ENCODE measurements at regions not wholly inside any gene's neighbourhood (a gene's known extent, or its start where the extent isn't known, plus 50 kb on each side); places are given as distances from the start of the nearest gene placed in this dataset.

DNA sequence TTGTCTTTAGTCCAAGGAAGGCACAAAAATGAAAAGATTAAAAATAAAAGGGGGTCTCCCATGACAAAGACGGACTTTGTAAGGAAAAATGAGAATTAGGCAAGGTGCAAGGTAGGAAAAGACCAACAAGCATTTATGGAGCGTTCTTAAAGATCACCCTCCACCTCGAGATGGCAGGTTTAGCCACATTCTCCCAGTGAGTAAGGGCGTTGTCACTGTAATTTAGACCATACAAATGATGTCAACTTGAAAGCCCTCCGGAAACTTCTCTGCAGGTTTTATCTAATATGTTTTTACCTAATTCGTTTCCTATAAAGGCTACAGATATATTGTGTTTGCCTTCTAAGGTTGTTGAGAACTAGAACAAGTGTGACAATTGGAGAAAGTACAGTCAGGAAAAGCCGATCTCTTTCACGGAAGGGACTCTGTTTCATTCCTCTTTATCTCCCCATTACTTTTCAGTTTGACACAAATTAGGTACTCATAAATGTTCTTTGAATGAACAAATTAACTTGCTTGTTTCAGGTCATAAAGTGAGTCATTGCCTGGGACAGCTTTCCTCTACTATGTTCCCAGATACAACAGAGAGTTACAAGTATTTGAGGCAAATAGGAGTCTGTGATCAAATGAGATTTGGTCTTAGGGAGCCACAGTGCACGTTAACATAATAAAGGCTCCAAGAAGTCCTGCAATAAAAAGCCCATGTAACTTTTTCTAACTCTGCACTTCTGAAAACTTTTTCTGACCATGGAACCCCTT lies 102.6 kb upstream of the HABP2 start:
- H3K27me3 Mint-ChIP-seq = peaks cover 6 to 28% (median 12%) of the 10 kb centered on the region in 5 donors
- DNase-seq (no peak), ATAC-seq (no peak)
- H3K4me1 Mint-ChIP-seq = peaks cover 0 to 2% (median 0%) of the 10 kb centered on the region in 4 donors
- no peak overlapping the region for H3K27ac Mint-ChIP-seq
- POLR2A ChIA-PET = no interaction called here
- no peak overlapping the region for H3K4me3 Mint-ChIP-seq
- H3K9me3 Mint-ChIP-seq = no peaks in the 10 kb centered on the region
- H3K36me3 Mint-ChIP-seq = no peaks in the 10 kb centered on the region

DNA sequence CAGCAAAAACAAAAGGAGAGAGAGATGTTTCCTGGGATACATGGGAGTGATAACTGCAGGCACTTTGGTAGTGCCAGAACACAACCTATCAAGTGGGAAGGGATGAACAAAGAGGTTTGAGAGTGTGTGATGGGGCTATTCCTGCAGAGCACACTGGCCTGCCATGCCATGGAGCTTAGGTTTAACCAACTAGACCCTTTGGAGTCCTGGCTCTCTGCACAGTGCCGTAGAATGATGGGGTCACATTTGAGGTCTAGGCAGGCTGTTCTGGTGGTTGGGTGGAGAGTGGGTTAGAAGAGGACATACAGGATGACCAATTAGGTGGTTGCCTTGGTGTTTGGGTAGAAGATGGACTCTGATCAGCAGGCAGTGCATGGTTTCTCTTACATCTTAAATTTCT lies 101.9 kb upstream of the HABP2 start:
- Mint-ChIP-seq H3K36me3 (no peaks in the 10 kb centered on the region), H3K4me3 (no peak overlapping the region), H3K27me3 (peaks cover 6 to 28% (median 12%) of the 10 kb centered on the region in 5 donors), H3K27ac (no peak overlapping the region), H3K4me1 (no peaks in the 10 kb centered on the region), H3K9me3 (no peaks in the 10 kb centered on the region)
- ATAC-seq = no peak
- POLR2A ChIA-PET = no interaction called here
- DNase-seq = no peak

GRCh38 chr10:113452146-113452845 lies 100.6 kb upstream of the HABP2 start:
- POLR2A ChIA-PET = no interaction called here
- no peaks in the 10 kb centered on the region for H3K4me1 Mint-ChIP-seq
- no peaks in the 10 kb centered on the region for H3K9me3 Mint-ChIP-seq
- no peak for ATAC-seq
- H3K36me3 Mint-ChIP-seq = no peaks in the 10 kb centered on the region
- peaks cover 6 to 28% (median 15%) of the 10 kb centered on the region in 5 donors for H3K27me3 Mint-ChIP-seq
- no peak for DNase-seq
- H3K27ac Mint-ChIP-seq = no peak overlapping the region
- H3K4me3 Mint-ChIP-seq = no peak overlapping the region

GRCh38 chr10:113453351-113453750 lies 99.5 kb upstream of the HABP2 start:
- no peaks in the 10 kb centered on the region for H3K9me3 Mint-ChIP-seq
- no peak for DNase-seq
- no peak overlapping the region for H3K4me3 Mint-ChIP-seq
- peaks cover 7 to 31% (median 19%) of the 10 kb centered on the region in 5 donors for H3K27me3 Mint-ChIP-seq
- ATAC-seq = no peak
- H3K36me3 Mint-ChIP-seq = no peaks in the 10 kb centered on the region
- POLR2A ChIA-PET = no interaction called here
- H3K4me1 Mint-ChIP-seq = no peaks in the 10 kb centered on the region
- H3K27ac Mint-ChIP-seq = no peak overlapping the region

DNA sequence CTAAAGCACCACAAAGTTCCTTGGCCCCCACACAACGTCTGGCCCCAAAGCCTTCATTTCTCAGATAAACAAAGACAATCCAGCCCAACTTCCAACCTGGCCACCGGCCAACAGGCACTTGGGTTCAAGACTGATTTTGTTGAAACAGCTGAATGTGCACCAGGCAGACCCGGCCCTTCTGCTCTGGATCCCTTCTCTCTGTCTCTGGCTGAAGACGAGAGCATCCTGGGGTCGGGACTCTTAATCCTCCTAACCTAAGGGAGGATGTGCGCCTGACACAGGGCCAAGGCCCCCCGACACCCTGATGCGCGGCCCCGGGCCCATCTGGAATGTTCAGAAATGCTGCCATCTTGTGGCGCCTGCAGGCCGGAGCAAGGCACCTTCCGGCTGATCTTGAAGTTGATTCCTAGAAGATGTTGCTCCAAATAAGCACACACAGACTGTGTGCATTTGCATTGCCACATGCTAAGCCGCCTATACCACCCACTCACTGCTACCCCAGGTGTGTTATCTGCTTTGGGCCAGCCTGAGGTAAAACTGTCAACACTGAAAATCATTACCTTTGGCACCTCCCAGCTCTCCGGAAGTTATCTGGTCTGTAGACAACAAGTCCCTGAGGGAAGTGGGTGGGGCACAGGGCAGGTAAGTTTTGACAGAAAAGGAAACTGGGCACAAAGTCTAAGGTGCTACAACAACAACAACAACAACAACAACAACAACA lies 98.4 kb upstream of the HABP2 start:
- no peak for ATAC-seq
- no peak overlapping the region for H3K27ac Mint-ChIP-seq
- no peak for DNase-seq
- no peak overlapping the region for H3K4me3 Mint-ChIP-seq
- no peaks in the 10 kb centered on the region for H3K9me3 Mint-ChIP-seq
- peaks cover 7 to 35% (median 22%) of the 10 kb centered on the region in 5 donors for H3K27me3 Mint-ChIP-seq
- H3K36me3 Mint-ChIP-seq = no peaks in the 10 kb centered on the region
- no peaks in the 10 kb centered on the region for H3K4me1 Mint-ChIP-seq
- POLR2A ChIA-PET = no interaction called here

DNA sequence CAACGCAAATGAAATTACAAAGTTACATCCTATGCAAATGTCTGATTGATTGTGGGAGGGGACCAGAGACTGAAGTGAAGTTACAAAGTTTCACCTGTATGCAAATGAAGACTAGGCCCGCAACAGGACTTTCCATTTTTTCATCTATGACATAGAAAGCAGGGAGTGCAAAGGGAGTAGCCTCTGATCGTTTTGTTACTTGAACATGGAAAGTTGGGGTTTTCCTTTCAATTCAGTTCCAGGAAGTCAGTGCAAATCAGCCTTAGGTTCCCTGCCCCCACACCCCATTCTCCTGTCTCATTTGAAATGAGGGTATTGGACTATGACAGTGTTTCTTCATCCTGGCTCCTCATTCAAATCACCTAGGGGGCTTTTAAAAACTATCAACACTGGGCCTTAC lies 96.9 kb upstream of the HABP2 start:
- no peak for ATAC-seq
- Mint-ChIP-seq H3K9me3 (no peaks in the 10 kb centered on the region), H3K4me3 (no peak overlapping the region), H3K4me1 (no peaks in the 10 kb centered on the region), H3K27ac (no peak overlapping the region), H3K36me3 (no peaks in the 10 kb centered on the region), H3K27me3 (peaks cover 6 to 37% (median 25%) of the 10 kb centered on the region in 5 donors)
- DNase-seq = no peak
- POLR2A ChIA-PET = no interaction called here

- ATAC-seq (no peak), DNase-seq (no peak)
- Mint-ChIP-seq H3K27me3 (peaks cover 9 to 45% (median 31%) of the 10 kb centered on the region in 5 donors), H3K9me3 (no peaks in the 10 kb centered on the region), H3K36me3 (no peaks in the 10 kb centered on the region), H3K4me3 (no peak overlapping the region), H3K4me1 (no peaks in the 10 kb centered on the region), H3K27ac (no peak overlapping the region)
- POLR2A ChIA-PET = no interaction called here
Measured at GRCh38 chr10:113456741-113457140, 96.1 kb upstream of the HABP2 start.

GRCh38 chr10:113457408-113457807 lies 95.4 kb upstream of the HABP2 start:
- Mint-ChIP-seq H3K36me3 (no peaks in the 10 kb centered on the region), H3K4me3 (no peak overlapping the region)

DNA sequence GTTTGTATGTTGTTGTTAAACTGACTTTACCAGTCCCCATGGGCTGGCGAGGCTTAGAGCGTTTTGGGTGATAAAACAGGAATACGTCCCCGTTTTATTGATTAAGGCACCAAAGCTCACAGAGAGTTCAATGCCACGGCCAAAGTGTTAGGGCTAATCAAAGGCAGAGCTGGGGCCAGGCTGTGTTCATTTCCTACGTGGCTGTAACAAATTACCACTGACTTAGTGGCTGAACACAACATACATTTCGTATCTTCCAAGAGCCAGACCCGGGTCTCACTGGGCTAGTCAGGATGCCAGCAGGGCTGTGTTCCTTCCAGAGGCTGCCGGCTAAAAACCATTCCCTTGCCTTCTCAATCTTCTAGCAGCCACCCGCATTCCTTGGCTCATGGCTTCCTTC lies 94.4 kb upstream of the HABP2 start:
- H3K27ac Mint-ChIP-seq = no peak overlapping the region
- H3K9me3 Mint-ChIP-seq = no peaks in the 10 kb centered on the region
- H3K36me3 Mint-ChIP-seq = no peaks in the 10 kb centered on the region
- no peak overlapping the region for H3K4me3 Mint-ChIP-seq
- POLR2A ChIA-PET = no interaction called here
- peaks cover 11 to 51% (median 31%) of the 10 kb centered on the region in 5 donors for H3K27me3 Mint-ChIP-seq
- no peaks in the 10 kb centered on the region for H3K4me1 Mint-ChIP-seq
- ATAC-seq (no peak), DNase-seq (no peak)

More at GRCh38 chr10:113457408-113457807, 95.4 kb upstream of the HABP2 start:
- no peak for ATAC-seq
- H3K27me3 Mint-ChIP-seq = peaks cover 10 to 45% (median 31%) of the 10 kb centered on the region in 5 donors
- DNase-seq = no peak
- POLR2A ChIA-PET = no interaction called here
- no peaks in the 10 kb centered on the region for H3K4me1 Mint-ChIP-seq
- H3K9me3 Mint-ChIP-seq = no peaks in the 10 kb centered on the region
- H3K27ac Mint-ChIP-seq = no peak overlapping the region

DNA sequence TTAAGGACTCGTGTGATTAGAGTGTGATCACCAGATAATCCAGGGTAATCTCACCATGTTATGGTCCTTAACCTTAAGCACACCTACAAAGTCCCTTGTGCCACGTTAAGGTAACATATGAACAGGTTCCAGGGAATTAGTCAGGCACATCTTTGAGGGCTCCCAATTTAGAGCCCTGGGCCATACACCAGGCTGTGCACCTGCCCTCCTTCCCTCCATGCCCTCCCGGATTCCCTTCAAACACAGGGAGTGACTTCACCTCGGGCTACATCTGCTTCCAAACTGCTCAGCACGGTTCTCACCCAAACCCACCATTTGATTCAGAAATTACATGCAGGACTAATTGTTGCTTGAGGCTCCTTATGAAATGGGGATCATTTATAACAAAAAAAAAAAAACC lies 93.9 kb upstream of the HABP2 start:
- POLR2A ChIA-PET = no interaction called here
- ATAC-seq = no peak
- Mint-ChIP-seq H3K27ac (no peak overlapping the region), H3K4me1 (no peaks in the 10 kb centered on the region), H3K9me3 (no peaks in the 10 kb centered on the region), H3K4me3 (no peak overlapping the region), H3K27me3 (peaks cover 10 to 51% (median 28%) of the 10 kb centered on the region in 5 donors), H3K36me3 (no peaks in the 10 kb centered on the region)
- DNase-seq = no peak

DNA sequence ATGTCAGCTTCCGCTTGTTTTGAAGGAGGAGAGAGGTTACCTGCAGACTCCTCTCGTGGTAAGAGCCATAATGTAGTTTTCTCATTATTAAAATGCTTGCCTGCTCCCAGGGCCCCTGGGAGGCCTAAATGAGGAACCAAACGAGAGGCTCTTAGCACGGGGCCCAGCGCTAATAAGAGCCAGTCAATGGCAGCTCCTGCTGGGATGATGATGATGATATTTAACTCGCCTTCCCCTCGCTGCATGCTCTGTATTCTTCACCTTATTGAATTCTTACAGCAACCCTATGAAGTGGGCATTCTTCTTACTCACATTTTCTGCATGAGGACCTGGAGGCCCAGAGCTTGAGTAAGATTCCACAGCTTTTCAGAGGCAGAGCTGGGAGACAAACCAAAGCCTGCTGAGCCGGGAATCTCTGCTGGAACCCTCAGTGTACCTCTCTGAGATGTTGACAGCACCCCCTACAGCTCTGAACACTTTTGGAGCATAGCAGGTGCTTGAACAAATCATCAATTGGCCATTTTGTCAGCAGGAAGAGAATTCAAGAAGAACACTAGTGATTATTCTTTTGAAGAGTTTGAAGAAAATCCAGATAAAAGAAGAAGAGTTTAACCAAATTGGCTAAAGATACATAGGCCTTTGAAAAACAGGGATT lies 93.1 kb upstream of the HABP2 start:
- DNase-seq (no peak), ATAC-seq (no peak)
- POLR2A ChIA-PET = no interaction called here
- Mint-ChIP-seq H3K27ac (no peak overlapping the region), H3K36me3 (no peaks in the 10 kb centered on the region), H3K4me1 (no peaks in the 10 kb centered on the region), H3K4me3 (no peak overlapping the region), H3K27me3 (peaks cover 9 to 51% (median 23%) of the 10 kb centered on the region in 5 donors), H3K9me3 (peaks cover 0 to 3% (median 0%) of the 10 kb centered on the region in 9 donors)

GRCh38 chr10:113463083-113463482 lies 89.8 kb upstream of the HABP2 start:
- no peak overlapping the region for H3K27ac Mint-ChIP-seq
- no peaks in the 10 kb centered on the region for H3K4me1 Mint-ChIP-seq
- POLR2A ChIA-PET = no interaction called here
- peaks cover 0 to 5% (median 0%) of the 10 kb centered on the region in 9 donors for H3K9me3 Mint-ChIP-seq
- ATAC-seq = no peak
- no peaks in the 10 kb centered on the region for H3K36me3 Mint-ChIP-seq
- H3K4me3 Mint-ChIP-seq = no peak overlapping the region
- peaks cover 9 to 49% (median 17%) of the 10 kb centered on the region in 5 donors for H3K27me3 Mint-ChIP-seq
- DNase-seq = no peak

DNA sequence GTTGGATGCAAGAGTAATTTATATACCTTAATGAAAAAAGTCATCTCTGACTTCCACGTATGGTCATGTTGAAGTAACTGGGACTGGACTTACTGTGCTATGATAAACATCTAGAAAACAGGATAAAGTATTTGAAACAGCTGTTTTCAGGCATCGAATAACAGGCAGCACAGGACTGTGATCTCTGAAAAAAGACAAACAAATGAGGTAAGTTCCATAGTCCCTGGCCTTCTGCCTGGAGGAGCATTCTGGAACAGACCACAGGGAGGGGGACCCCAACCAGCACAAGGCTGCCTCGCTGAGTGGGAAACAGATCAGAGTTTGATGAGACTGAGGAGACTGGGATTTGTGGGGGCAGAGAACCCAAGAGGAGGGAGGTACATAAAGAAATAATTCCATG lies 89.1 kb upstream of the HABP2 start:
- ATAC-seq (no peak), DNase-seq (no peak)
- Mint-ChIP-seq H3K9me3 (peaks cover 0 to 5% (median 0%) of the 10 kb centered on the region in 9 donors), H3K36me3 (no peaks in the 10 kb centered on the region), H3K27ac (no peak overlapping the region), H3K4me3 (no peak overlapping the region), H3K27me3 (peaks cover 9 to 43% (median 16%) of the 10 kb centered on the region in 5 donors), H3K4me1 (no peaks in the 10 kb centered on the region)
- POLR2A ChIA-PET = no interaction called here

All from naive thymus-derived CD8-positive, alpha-beta T cell (primary cell).